VCaP (cell line): ENCODE measurements at regions not wholly inside any gene's neighbourhood (a gene's known extent, or its start where the extent isn't known, plus 50 kb on each side); places are given as distances from the start of the nearest gene placed in this dataset.

Source experiments
- H3K27ac ChIP-seq: fragments of 450-650 bp; 2 replicates; pipeline ENCODE4 v1.5.1; 2017
- TF ChIP-seq, protein P1 (sequence below): fragments of 450-650 bp; conservative IDR thresholded peaks from 2 replicates; pipeline ENCODE4 v1.5.1; 2017; ENCODE audit warnings: mild to moderate bottlenecking, moderate library complexity

- no peak overlapping the region for H3K27ac ChIP-seq
- TF ChIP-seq, protein P1, sequence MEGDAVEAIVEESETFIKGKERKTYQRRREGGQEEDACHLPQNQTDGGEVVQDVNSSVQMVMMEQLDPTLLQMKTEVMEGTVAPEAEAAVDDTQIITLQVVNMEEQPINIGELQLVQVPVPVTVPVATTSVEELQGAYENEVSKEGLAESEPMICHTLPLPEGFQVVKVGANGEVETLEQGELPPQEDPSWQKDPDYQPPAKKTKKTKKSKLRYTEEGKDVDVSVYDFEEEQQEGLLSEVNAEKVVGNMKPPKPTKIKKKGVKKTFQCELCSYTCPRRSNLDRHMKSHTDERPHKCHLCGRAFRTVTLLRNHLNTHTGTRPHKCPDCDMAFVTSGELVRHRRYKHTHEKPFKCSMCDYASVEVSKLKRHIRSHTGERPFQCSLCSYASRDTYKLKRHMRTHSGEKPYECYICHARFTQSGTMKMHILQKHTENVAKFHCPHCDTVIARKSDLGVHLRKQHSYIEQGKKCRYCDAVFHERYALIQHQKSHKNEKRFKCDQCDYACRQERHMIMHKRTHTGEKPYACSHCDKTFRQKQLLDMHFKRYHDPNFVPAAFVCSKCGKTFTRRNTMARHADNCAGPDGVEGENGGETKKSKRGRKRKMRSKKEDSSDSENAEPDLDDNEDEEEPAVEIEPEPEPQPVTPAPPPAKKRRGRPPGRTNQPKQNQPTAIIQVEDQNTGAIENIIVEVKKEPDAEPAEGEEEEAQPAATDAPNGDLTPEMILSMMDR: no peak
These were observed 72.8 kb downstream of the CAPZA3 start for GRCh38 chr12:18810537-18811253.

- no peak overlapping the region for H3K27ac ChIP-seq
- TF ChIP-seq, protein P1: no peak
These were observed 73.4 kb downstream of the CAPZA3 start for GRCh38 chr12:18811273-18811672.

DNA sequence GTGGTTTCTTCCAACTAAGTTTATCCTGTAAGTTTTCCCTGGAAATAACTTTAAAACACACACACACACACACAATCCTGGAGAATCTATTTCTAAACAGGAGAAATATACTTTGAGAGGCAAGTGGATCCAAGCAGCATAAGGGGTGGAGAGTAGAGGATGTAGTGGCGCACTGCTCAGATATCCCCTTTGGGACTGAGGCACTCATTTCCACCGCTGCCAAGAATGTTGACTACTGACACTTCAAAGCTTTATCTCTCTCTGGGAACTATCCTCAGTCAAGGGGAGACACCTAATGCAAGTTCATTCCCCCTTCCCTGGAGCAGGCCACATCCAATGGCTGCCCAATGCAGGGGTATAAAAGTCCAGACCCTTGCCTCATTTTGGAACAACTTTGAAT, 75.8 kb downstream of the CAPZA3 start:
- TF ChIP-seq, protein P1: no peak
- no peak overlapping the region for H3K27ac ChIP-seq

- TF ChIP-seq, protein P1: no peak
- H3K27ac ChIP-seq: no peak overlapping the region
These were observed 80.8 kb downstream of the CAPZA3 start for GRCh38 chr12:18818579-18819268.

- TF ChIP-seq, protein P1: no peak
These were observed 81.6 kb downstream of the CAPZA3 start for GRCh38 chr12:18819484-18819883.

GRCh38 chr12:18823461-18823860, 85.5 kb downstream of the CAPZA3 start:
- TF ChIP-seq, protein P1: no peak
- H3K27ac ChIP-seq: no peak overlapping the region

More at GRCh38 chr12:18819484-18819883, 81.6 kb downstream of the CAPZA3 start:
- no peak overlapping the region for H3K27ac ChIP-seq

DNA sequence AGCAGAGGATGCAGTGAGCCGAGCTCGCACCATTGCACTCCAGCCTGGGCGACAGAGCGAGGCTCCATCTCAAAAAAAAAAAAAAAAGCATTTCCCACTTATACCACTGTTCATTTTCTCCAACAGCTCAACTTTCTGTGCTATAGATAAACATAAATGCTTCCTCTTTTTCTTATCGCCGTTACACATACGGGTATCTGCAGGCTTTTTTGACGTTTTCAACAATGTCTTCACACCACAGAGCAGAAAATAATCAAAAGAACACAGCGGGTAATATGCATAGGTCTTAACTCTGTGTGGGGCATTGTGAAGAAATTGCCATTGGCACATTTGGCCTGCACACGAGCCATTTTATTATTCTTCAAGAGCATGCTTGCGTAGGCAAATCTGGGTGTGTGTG, 86.4 kb downstream of the CAPZA3 start:
- no peak overlapping the region for H3K27ac ChIP-seq
- TF ChIP-seq, protein P1: no peak
